ENCODE measurements at regions not wholly inside any gene's neighbourhood (a gene's known extent, or its start where the extent isn't known, plus 50 kb on each side); places are given as distances from the start of the nearest gene placed in this dataset.

GRCh38 chr13:105607426-105607825, 928.0 kb downstream of the EFNB2 start:
- ChIA-PET POLR2A (ENCODE audit: unreplicated experiment) (no interaction called here), CTCF (no interaction called here)
- no peak overlapping the region for H2AK9ac ChIP-seq (replicated peaks; ENCODE audit: low read depth, low read length, poor library complexity)
- H2BK5ac ChIP-seq (ENCODE audit: low read depth, low read length, poor library complexity, severe bottlenecking), result no peak overlapping the region
- DNase-seq (no peak), ATAC-seq (ENCODE audit: low read depth) (no peak)
- H4K91ac ChIP-seq (ENCODE audit: insufficient read depth, low read depth, low read length), result no peak overlapping the region
- H2BK120ac ChIP-seq (ENCODE audit: low read depth, low read length), result no peak overlapping the region
- H3K27me3 ChIP-seq (ENCODE audit: control insufficient read depth, insufficient read depth, low read length), result no peaks in the 10 kb centered on the region
- H3K23ac ChIP-seq (ENCODE audit: low read depth, low read length), result no peak overlapping the region
- no peak overlapping the region for H3K9ac ChIP-seq (ENCODE audit: low read depth, low read length)
- H2BK20ac ChIP-seq (ENCODE audit: low read depth, low read length), result no peak overlapping the region
- H3K4me3 ChIP-seq (ENCODE audit: insufficient read depth, low read depth, low read length), result no peak overlapping the region
- H3K36me3 ChIP-seq (ENCODE audit: control insufficient read depth, insufficient read depth, low read length), result no peaks in the 10 kb centered on the region
- H3K4me2 ChIP-seq (ENCODE audit: low read depth, low read length), result no peak overlapping the region
- intact Hi-C loops (cut with micrococcal nuclease) (no loop called here), dilution Hi-C loops (cut with HindIII; ENCODE audit: low sequenced_read_pairs, unreplicated experiment) (no loop called here), in situ Hi-C loops (cut with MboI; ENCODE audit: low sequenced_read_pairs) (no loop called here)
- no peaks in the 10 kb centered on the region for H3K9me1 ChIP-seq (ENCODE audit: insufficient read depth, low read length)
- H4K20me1 ChIP-seq (ENCODE audit: insufficient read depth, low read length), result no peaks in the 10 kb centered on the region
- H4K8ac ChIP-seq (ENCODE audit: low read depth in 2 of 2, low read length in 2 of 2), result no peak overlapping the region
- H3K4ac ChIP-seq (ENCODE audit: low read depth, low read length), result no peak overlapping the region
- H3K4me1 ChIP-seq (ENCODE audit: control insufficient read depth, insufficient read depth, low read length), result no peaks in the 10 kb centered on the region
- no CpG with 5 or more reads among the region's 2 CpGs for WGBS, 2 experiments (ENCODE audit: extremely low coverage in 2 of 2, insufficient read length in 1 of 2)
- H3K79me1 ChIP-seq (ENCODE audit: low read depth in 1 of 2, low read length in 2 of 2), result no peaks in the 10 kb centered on the region
- H3K9me3 ChIP-seq (ENCODE audit: control insufficient read depth, insufficient read depth, low read length), result no peaks in the 10 kb centered on the region
- H3K56ac ChIP-seq (ENCODE audit: extremely low read depth, insufficient read depth, low read length), result no peak overlapping the region
- TF ChIP-seq MAZ (IDR thresholded peaks at IDR 0.05; ENCODE audit: borderline replicate concordance, low read depth, low read length), result no peak
- no peak for TF ChIP-seq USF2 (IDR thresholded peaks at IDR 0.05; ENCODE audit: low read depth, low read length)
- no peak overlapping the region for H2AFZ ChIP-seq (replicated peaks; ENCODE audit: low read length, poor library complexity)
- no peak overlapping the region for H2BK15ac ChIP-seq (ENCODE audit: low read depth, low read length)
- H3K14ac ChIP-seq (replicated peaks; ENCODE audit: low read depth, low read length), result no peak overlapping the region
- no peak overlapping the region for H2AK5ac ChIP-seq (ENCODE audit: low read depth, low read length)
- H3K27ac ChIP-seq (ENCODE audit: insufficient read depth, low read length), result no peak overlapping the region
- H3K18ac ChIP-seq (ENCODE audit: low read depth, low read length), result no peak overlapping the region
- BruUV-seq (replicated peaks), result no TSS peak
- H4K5ac ChIP-seq (ENCODE audit: low read depth, low read length), result no peak overlapping the region

All from IMR-90 (cell line).